Stimulated activated CD8-positive, alpha-beta memory T cell treated with anti-CD3 and anti-CD28 coated beads, Interleukin-2, amount 100 ng/mL, for 48 hours (primary cell): ENCODE measurements at regions not wholly inside any gene's neighbourhood (a gene's known extent, or its start where the extent isn't known, plus 50 kb on each side); places are given as distances from the start of the nearest gene placed in this dataset.

Experiments
- DNase-seq, 2 donors: peaks; one replicate each; pipeline ENCODE4 v3.0.0-alpha.2; 2020; ENCODE audit warnings: low read depth in 2 of 2

GRCh38 chr3:176795891-176796290 is 401.4 kb downstream of the TBL1XR1 start:
- no peak for DNase-seq

- no peak for DNase-seq
Observed at GRCh38 chr3:176794406-176794805, 402.9 kb downstream of the TBL1XR1 start.

GRCh38 chr3:176789947-176790346 is 407.3 kb downstream of the TBL1XR1 start:
- no peak for DNase-seq

GRCh38 chr3:176789281-176789705 is 408.0 kb downstream of the TBL1XR1 start:
- no peak for DNase-seq

GRCh38 chr3:176787506-176787905 is 409.8 kb downstream of the TBL1XR1 start:
- DNase-seq = no peak

GRCh38 chr3:176785171-176785570 is 412.1 kb downstream of the TBL1XR1 start:
- DNase-seq = no peak

GRCh38 chr3:176780766-176781165 is 416.5 kb downstream of the TBL1XR1 start:
- DNase-seq = no peak

GRCh38 chr3:176776622-176777175 is 420.6 kb downstream of the TBL1XR1 start:
- no peak for DNase-seq

GRCh38 chr3:176769547-176770190 is 427.6 kb downstream of the TBL1XR1 start:
- DNase-seq = no peak

GRCh38 chr3:176767385-176767784 is 429.9 kb downstream of the TBL1XR1 start:
- no peak for DNase-seq

GRCh38 chr3:176766862-176767261 is 430.4 kb downstream of the TBL1XR1 start:
- no peak for DNase-seq

- DNase-seq = no peak
Observed at GRCh38 chr3:176765382-176765900, 431.8 kb downstream of the TBL1XR1 start.

GRCh38 chr3:176759815-176760506 is 437.3 kb downstream of the TBL1XR1 start:
- DNase-seq = no peak

- no peak for DNase-seq
Observed at GRCh38 chr3:176757429-176757828, 439.9 kb downstream of the TBL1XR1 start.

- DNase-seq = no peak
Observed at GRCh38 chr3:176755977-176756376, 441.3 kb downstream of the TBL1XR1 start.

- DNase-seq = no peak
Observed at GRCh38 chr3:176755552-176755951, 441.7 kb downstream of the TBL1XR1 start.

GRCh38 chr3:176741664-176742047 is 455.6 kb downstream of the TBL1XR1 start:
- no peak for DNase-seq

- no peak for DNase-seq
Observed at GRCh38 chr3:176740906-176741663, 456.2 kb downstream of the TBL1XR1 start.

- DNase-seq = no peak
Observed at GRCh38 chr3:176739159-176739558, 458.1 kb downstream of the TBL1XR1 start.

- DNase-seq = no peak
Observed at GRCh38 chr3:176737480-176738110, 459.7 kb downstream of the TBL1XR1 start.

GRCh38 chr3:176734146-176734545 is 463.1 kb downstream of the TBL1XR1 start:
- DNase-seq = no peak

GRCh38 chr3:176724394-176724759 is 472.9 kb downstream of the TBL1XR1 start:
- no peak for DNase-seq
